ENCODE measurements at regions not wholly inside any gene's neighbourhood (a gene's known extent, or its start where the extent isn't known, plus 50 kb on each side); places are given as distances from the start of the nearest gene placed in this dataset.
A peak's percentile ranks its signal among the peaks of the same experiment; 100 is the strongest.

- no peak for TF ChIP-seq CTCF (IDR thresholded peaks at IDR 0.05; ENCODE audit: low read depth, low read length)
- H3K4me3 ChIP-seq (replicated peaks in 1 of 2; ENCODE audit: low read depth in 2 of 2, low read length in 2 of 2): no peak overlapping the region
- no peak for DNase-seq (ENCODE audit: low read depth in 2 of 2)
Measured at GRCh38 chrX:39171686-39172085, 370.4 kb downstream of the MID1IP1 start.

- H3K4me3 ChIP-seq (replicated peaks in 1 of 2; ENCODE audit: low read depth in 2 of 2, low read length in 2 of 2): no peak overlapping the region
- no peak for TF ChIP-seq CTCF (IDR thresholded peaks at IDR 0.05; ENCODE audit: low read depth, low read length)
- no peak for DNase-seq (ENCODE audit: low read depth in 2 of 2)
Measured at GRCh38 chrX:39174241-39174771, 373.0 kb downstream of the MID1IP1 start.

GRCh38 chrX:39174772-39175417 lies 373.6 kb downstream of the MID1IP1 start:
- peak in 1 of 2 donors; percentile 2 for DNase-seq (ENCODE audit: low read depth in 2 of 2)
- H3K4me3 ChIP-seq (replicated peaks in 1 of 2; ENCODE audit: low read depth in 2 of 2, low read length in 2 of 2): no peak overlapping the region
- TF ChIP-seq CTCF (IDR thresholded peaks at IDR 0.05; ENCODE audit: low read depth, low read length): no peak

GRCh38 chrX:39175418-39176057 lies 374.3 kb downstream of the MID1IP1 start:
- H3K4me3 ChIP-seq (replicated peaks in 1 of 2; ENCODE audit: low read depth in 2 of 2, low read length in 2 of 2): no peak overlapping the region
- TF ChIP-seq CTCF (IDR thresholded peaks at IDR 0.05; ENCODE audit: low read depth, low read length): no peak
- DNase-seq (ENCODE audit: low read depth in 2 of 2): no peak

GRCh38 chrX:39176105-39176504 lies 374.8 kb downstream of the MID1IP1 start:
- H3K4me3 ChIP-seq (replicated peaks in 1 of 2; ENCODE audit: low read depth in 2 of 2, low read length in 2 of 2): no peak overlapping the region
- DNase-seq (ENCODE audit: low read depth in 2 of 2): no peak
- no peak for TF ChIP-seq CTCF (IDR thresholded peaks at IDR 0.05; ENCODE audit: low read depth, low read length)

GRCh38 chrX:39189431-39189830 lies 388.2 kb downstream of the MID1IP1 start:
- TF ChIP-seq CTCF (IDR thresholded peaks at IDR 0.05; ENCODE audit: low read depth, low read length): no peak
- no peak for DNase-seq (ENCODE audit: low read depth in 2 of 2)

More at GRCh38 chrX:39189431-39189830, 388.2 kb downstream of the MID1IP1 start:
- H3K4me3 ChIP-seq (replicated peaks in 1 of 2; ENCODE audit: low read depth in 2 of 2, low read length in 2 of 2): no peak overlapping the region

All from cardiac fibroblast (primary cell).